A204.1 (cell line): ENCODE measurements at regions not wholly inside any gene's neighbourhood (a gene's known extent, or its start where the extent isn't known, plus 50 kb on each side); places are given as distances from the start of the nearest gene placed in this dataset.
A peak's percentile ranks its signal among the peaks of the same experiment; 100 is the strongest.
"Not testable (repeated sequence)": the region's sequence is repeated elsewhere in the genome, so short reads cannot be mapped to it uniquely, and the experiment has no call there.

ENCODE experiments used
- FAIRE-seq: peaks from 2 replicates; lab custom pipeline; 2012; peaks lifted over from hg19 to GRCh38; lab: Jason Lieb, UNC

- no peak for FAIRE-seq
Observed at GRCh38 chr4:15163284-15163645, 161.0 kb downstream of the CPEB2 start.

GRCh38 chr4:15164571-15164970 is 162.3 kb downstream of the CPEB2 start:
- no peak for FAIRE-seq

- no peak for FAIRE-seq
Observed at GRCh38 chr4:15167743-15168142, 165.5 kb downstream of the CPEB2 start.

GRCh38 chr4:15168759-15169158 is 166.5 kb downstream of the CPEB2 start:
- no peak for FAIRE-seq

GRCh38 chr4:15171725-15172124 is 169.4 kb downstream of the CPEB2 start:
- no peak for FAIRE-seq

- no peak for FAIRE-seq
Observed at GRCh38 chr4:15173251-15173650, 171.0 kb downstream of the CPEB2 start.

GRCh38 chr4:15174168-15174567 is 171.9 kb downstream of the CPEB2 start:
- FAIRE-seq: not testable (repeated sequence)

- not testable (repeated sequence) for FAIRE-seq
Observed at GRCh38 chr4:15179842-15180241, 177.6 kb downstream of the CPEB2 start.

GRCh38 chr4:15182600-15183220 is 180.4 kb downstream of the CPEB2 start:
- no peak for FAIRE-seq

GRCh38 chr4:15186149-15186548 is 183.9 kb downstream of the CPEB2 start:
- no peak for FAIRE-seq

- FAIRE-seq: no peak
Observed at GRCh38 chr4:15186806-15187205, 184.5 kb downstream of the CPEB2 start.

- FAIRE-seq: no peak
Observed at GRCh38 chr4:15188605-15189539, 186.6 kb downstream of the CPEB2 start.

- no peak for FAIRE-seq
Observed at GRCh38 chr4:15194520-15194919, 192.2 kb downstream of the CPEB2 start.

GRCh38 chr4:15197005-15197404 is 194.7 kb downstream of the CPEB2 start:
- FAIRE-seq: no peak

GRCh38 chr4:15198070-15198727 is 195.9 kb downstream of the CPEB2 start:
- no peak for FAIRE-seq

GRCh38 chr4:15201782-15202181 is 199.5 kb downstream of the CPEB2 start:
- FAIRE-seq: no peak

GRCh38 chr4:15202481-15202880 is 200.2 kb downstream of the CPEB2 start:
- FAIRE-seq: no peak

- FAIRE-seq: not testable (repeated sequence)
Observed at GRCh38 chr4:15206526-15206925, 204.2 kb downstream of the CPEB2 start.

- FAIRE-seq: no peak
Observed at GRCh38 chr4:15213302-15213970, 211.2 kb downstream of the CPEB2 start.

- FAIRE-seq: no peak
Observed at GRCh38 chr4:15215109-15215508, 212.7 kb upstream of the C1QTNF7 start.

GRCh38 chr4:15226203-15226602 is 201.6 kb upstream of the C1QTNF7 start:
- no peak for FAIRE-seq

- peak; percentile 41 for FAIRE-seq
Observed at GRCh38 chr4:15231265-15232091, 196.4 kb upstream of the C1QTNF7 start.
